NB4 (cell line): ENCODE measurements at regions not wholly inside any gene's neighbourhood (a gene's known extent, or its start where the extent isn't known, plus 50 kb on each side); places are given as distances from the start of the nearest gene placed in this dataset.

ENCODE experiments used
- CTCF ChIP-seq: IDR thresholded peaks from one replicate; pipeline ENCODE4 v1.5.1; 2012; ENCODE audit warnings: low read depth, low read length
- MYC ChIP-seq: IDR thresholded peaks from 2 replicates; pipeline ENCODE4 v1.6.1; 2011; ENCODE audit warnings: low read depth, low read length
- POLR2A ChIP-seq: IDR thresholded peaks from 2 replicates; pipeline ENCODE4 v1.6.1; 2011; ENCODE audit warnings: mild to moderate bottlenecking; ENCODE audit not compliant: insufficient read length; ENCODE audit errors: extremely low read depth
- TF ChIP-seq, protein P1 (sequence below): IDR thresholded peaks from 2 replicates; pipeline ENCODE4 v1.6.1; 2011; ENCODE audit warnings: low read depth, low read length

DNA sequence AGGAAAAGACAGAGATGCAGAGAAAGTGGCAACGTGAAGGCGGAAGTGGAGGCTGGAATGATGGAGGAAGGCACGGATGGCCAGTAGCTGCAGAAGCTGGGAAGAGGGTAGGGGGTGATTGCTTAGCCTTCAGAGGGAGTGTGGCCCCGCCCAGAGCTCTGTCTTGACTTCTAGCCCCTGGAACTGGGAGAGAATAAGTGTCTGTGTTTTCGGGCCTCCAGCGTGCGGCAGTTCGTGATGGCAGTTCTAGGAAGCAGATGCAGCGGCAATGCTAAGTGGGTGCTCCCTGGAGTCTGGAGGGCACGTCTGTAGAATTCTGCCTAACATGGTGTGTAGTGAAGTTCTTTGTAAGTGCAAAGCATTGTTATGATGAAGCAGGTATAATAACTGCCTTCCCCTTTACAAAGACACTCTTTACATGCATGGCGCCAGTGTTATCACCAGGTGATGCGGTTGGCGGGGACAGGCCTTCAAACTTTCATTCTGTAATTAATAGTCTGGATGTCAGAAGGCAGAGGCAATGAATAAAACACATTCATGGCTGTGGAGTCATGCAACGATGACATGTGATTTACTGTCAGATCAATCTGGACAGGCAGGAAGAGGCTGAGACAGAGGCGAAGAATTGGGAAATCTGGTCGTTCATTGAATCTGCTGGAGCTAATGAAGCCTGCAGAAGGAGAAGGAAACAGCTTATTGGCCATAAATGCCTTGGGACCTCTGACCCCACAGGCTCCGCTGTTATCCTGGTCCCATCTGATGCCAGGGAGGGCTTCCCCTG is 228.6 kb downstream of the GLRX3 start:
- TF ChIP-seq CTCF (no peak), POLR2A (no peak), MYC (no peak)
- TF ChIP-seq, protein P1, sequence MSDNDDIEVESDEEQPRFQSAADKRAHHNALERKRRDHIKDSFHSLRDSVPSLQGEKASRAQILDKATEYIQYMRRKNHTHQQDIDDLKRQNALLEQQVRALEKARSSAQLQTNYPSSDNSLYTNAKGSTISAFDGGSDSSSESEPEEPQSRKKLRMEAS: no peak
